K562 (cell line): ENCODE measurements at regions not wholly inside any gene's neighbourhood (a gene's known extent, or its start where the extent isn't known, plus 50 kb on each side); places are given as distances from the start of the nearest gene placed in this dataset.

ENCODE experiments used
- ATAC-seq: fragments of 200-7000 bp; cut with Tn5 transposase; 3 replicates; pipeline ENCODE4 v1.9.1; 2020; ENCODE audit warnings: moderate library complexity
- BruUV-seq: library from RNA; stranded (reverse); fragments of 400-500 nt; replicated peaks from 2 replicates; lab custom pipeline; 2021; lab: Mats Ljungman, UMichigan
- CTCF ChIA-PET: fragments of 300-600 bp; formaldehyde crosslinking; extraction: SDS; loops from one replicate; lab custom pipeline; 2021; ENCODE audit warnings: low intra/inter-chr PET ratio; lab: Yijun Ruan, JAX
- POLR2A ChIA-PET: fragments of 300-600, 350-650 bp; sonication (Branson Sonifier 250); formaldehyde crosslinking; extraction: SDS; loops from one replicate; lab custom pipeline; 2021; ENCODE audit warnings: antibody characterized with exemption, inconsistent platforms; lab: Yijun Ruan, JAX
- DNase-seq, 4 experiments: peaks; one replicate each; pipeline versions ENCODE4 v3.0.0 to v3.0.0-alpha.2; 2011 to 2018; ENCODE audit warnings: low spot score in 3 of 4, mixed read lengths in 3 of 4; ENCODE audit errors: extremely low read depth in 1 of 4
- FAIRE-seq: peaks from 2 replicates; lab custom pipeline; 2011; peaks lifted over from hg19 to GRCh38; lab: Jason Lieb, UNC
- H2AFZ ChIP-seq: 2 replicates; pipeline ENCODE4 v1.6.0; 2011; ENCODE audit warnings: low read depth, low read length, control low read depth, inconsistent platforms
- H3K27ac ChIP-seq: fragments of 200-600 bp; 3 replicates; pipeline ENCODE4 v1.8.0; 2011; ENCODE audit warnings: low read depth, mild to moderate bottlenecking, control low read depth, inconsistent platforms, low read length, moderate library complexity, mixed read lengths; ENCODE audit errors: extremely low read depth
- H3K27me3 ChIP-seq, 2 experiments: fragments of 300-600 bp in 1 of 2; 2 replicates in 1 of 2; 3 replicates in 1 of 2; pipeline versions ENCODE4 v1.6.0 to v1.8.0; 2011; ENCODE audit warnings: inconsistent platforms in 2 of 2, low read length in 2 of 2, mild to moderate bottlenecking in 1 of 2, mixed read lengths in 1 of 2, moderate library complexity in 1 of 2; ENCODE audit not compliant: control insufficient read depth in 2 of 2, insufficient read depth in 2 of 2
- H3K36me3 ChIP-seq: fragments of 300-600 bp; 3 replicates; pipeline ENCODE4 v1.8.0; 2011; ENCODE audit warnings: mild to moderate bottlenecking, low read length, inconsistent platforms; ENCODE audit not compliant: control insufficient read depth, insufficient read depth
- H3K4me1 ChIP-seq, 2 experiments: fragments of 200-600 bp in 1 of 2; replicated peaks in 1 of 2; 2 replicates in 1 of 2; 3 replicates in 1 of 2; pipeline versions ENCODE4 v1.5.1 to v1.8.0; 2011; ENCODE audit warnings: inconsistent platforms in 2 of 2, low read length in 2 of 2, mild to moderate bottlenecking in 1 of 2, mixed read lengths in 1 of 2, moderate library complexity in 1 of 2; ENCODE audit not compliant: control insufficient read depth in 2 of 2, insufficient read depth in 2 of 2
- H3K4me2 ChIP-seq: 2 replicates; pipeline ENCODE4 v1.6.1; 2011; ENCODE audit warnings: low read length, control low read depth, inconsistent platforms, mixed read lengths; ENCODE audit not compliant: insufficient read depth
- H3K4me3 ChIP-seq: fragments of 200-600 bp; sonication (generic), shearing (Covaris generic); 2 replicates; pipeline ENCODE4 v1.5.1; 2016; ENCODE audit warnings: control low read depth, inconsistent platforms
- H3K79me2 ChIP-seq: fragments of 200-600 bp; 3 replicates; pipeline ENCODE4 v1.8.0; 2011; ENCODE audit warnings: low read length, inconsistent platforms; ENCODE audit not compliant: control insufficient read depth, insufficient read depth
- H3K9ac ChIP-seq, 2 experiments: 2 replicates each; pipeline versions ENCODE4 v1.6.0 to v1.6.1; 2011; ENCODE audit warnings: low read depth in 2 of 2, low read length in 2 of 2, control low read depth in 1 of 2, inconsistent platforms in 1 of 2, mild to moderate bottlenecking in 1 of 2, mixed read lengths in 1 of 2; ENCODE audit not compliant: insufficient read depth in 1 of 2
- H3K9me1 ChIP-seq: one replicate; pipeline ENCODE4 v1.6.0; 2011; ENCODE audit warnings: inconsistent platforms, mild to moderate bottlenecking, low read length, moderate library complexity; ENCODE audit not compliant: control insufficient read depth, insufficient read depth
- H3K9me3 ChIP-seq: replicated peaks from 2 replicates; pipeline ENCODE4 v1.5.1; 2011; ENCODE audit warnings: low read depth, low read length, inconsistent platforms; ENCODE audit not compliant: control insufficient read depth, insufficient read depth
- H4K20me1 ChIP-seq: replicated peaks from 2 replicates; pipeline ENCODE4 v1.6.1; 2011; ENCODE audit warnings: low read length, inconsistent platforms, mixed read lengths; ENCODE audit not compliant: control insufficient read depth, insufficient read depth
- EP400 ChIP-seq: fragments of 450-650 bp; IDR thresholded peaks from 2 replicates; pipeline ENCODE4 v1.6.1; 2017; ENCODE audit warnings: antibody characterized with exemption, mild to moderate bottlenecking, moderate library complexity
- GTF2B ChIP-seq: IDR thresholded peaks from 2 replicates; pipeline ENCODE4 v1.6.1; 2011; ENCODE audit not compliant: insufficient read length; ENCODE audit errors: extremely low read depth
- NUFIP1 ChIP-seq: fragments of 450-650 bp; IDR thresholded peaks from 2 replicates; pipeline ENCODE4 v1.6.1; 2018; ENCODE audit not compliant: partially characterized antibody
- RBBP5 ChIP-seq: fragments of 200-600 bp; sonication (generic); IDR thresholded peaks from 2 replicates; pipeline ENCODE4 v1.6.1; 2012; ENCODE audit warnings: borderline replicate concordance, mild to moderate bottlenecking, low read length, control low read depth, inconsistent platforms; ENCODE audit not compliant: insufficient read depth, poor library complexity, severe bottlenecking
- RBM14 ChIP-seq: fragments of 200-400 bp; formaldehyde crosslinking; IDR thresholded peaks from 2 replicates; pipeline ENCODE4 v1.6.1; 2018; ENCODE audit warnings: low read depth, mild to moderate bottlenecking, low read length, moderate library complexity, borderline replicate concordance; ENCODE audit not compliant: insufficient read depth
- ZNF134 ChIP-seq: fragments of 250-450 bp; sonication (Bioruptor Pico); conservative IDR thresholded peaks from 2 replicates; pipeline ENCODE4 v1.4.0; 2020
- ZNF217 ChIP-seq: sonication (generic); formaldehyde crosslinking; IDR thresholded peaks from 2 replicates; pipeline ENCODE4 v1.8.0; 2022; ENCODE audit warnings: mild to moderate bottlenecking, missing genetic modification reagents
- ZNF311 ChIP-seq: fragments of 250-450 bp; sonication (Bioruptor Pico); IDR thresholded peaks from 2 replicates; pipeline ENCODE4 v1.4.0; 2020; ENCODE audit warnings: mild to moderate bottlenecking, moderate library complexity
- ZNF444 ChIP-seq: fragments of 250-450 bp; sonication (Bioruptor Pico); IDR thresholded peaks from 2 replicates; pipeline ENCODE4 v1.4.0; 2020; ENCODE audit warnings: mild to moderate bottlenecking, moderate library complexity
- ZNF589 ChIP-seq: fragments of 200-800 bp; sonication (Bioruptor generic); IDR thresholded peaks from 2 replicates; pipeline ENCODE4 v1.6.1; 2016; ENCODE audit warnings: low read depth, missing genetic modification characterization, missing compliant biosample characterization
- WGBS: fragments of 100-300 bp; shearing (Covaris generic); methylation state at CpG from one replicate; pipeline ENCODE4 v1.1.6; 2016; ENCODE audit warnings: low coverage, mixed read lengths; ENCODE audit not compliant: insufficient coverage; ENCODE audit errors: missing lambda C conversion rate; 5-methylcytosine and 5-hydroxymethylcytosine counted together
- in situ Hi-C: fragments of 300-500 bp; cut with MboI; formaldehyde crosslinking; loops from 4 replicates; pipeline ENCODE4 v1.15.0; 2018; ENCODE audit warnings: inconsistent platforms, mixed read lengths
- intact Hi-C: fragments of 100-400 bp; cut with micrococcal nuclease; formaldehyde crosslinking; loops from 2 replicates; pipeline ENCODE4 v1.14.2; 2022
- TF ChIP-seq, protein P1 (sequence below): fragments of 450-650 bp; IDR thresholded peaks from 2 replicates; pipeline ENCODE4 v1.6.1; 2016; ENCODE audit warnings: low read depth
- TF ChIP-seq, protein P2 (sequence below): fragments of 450-650 bp; IDR thresholded peaks from 2 replicates; pipeline ENCODE4 v1.6.1; 2016; ENCODE audit warnings: low read depth, mild to moderate bottlenecking, moderate library complexity

DNA sequence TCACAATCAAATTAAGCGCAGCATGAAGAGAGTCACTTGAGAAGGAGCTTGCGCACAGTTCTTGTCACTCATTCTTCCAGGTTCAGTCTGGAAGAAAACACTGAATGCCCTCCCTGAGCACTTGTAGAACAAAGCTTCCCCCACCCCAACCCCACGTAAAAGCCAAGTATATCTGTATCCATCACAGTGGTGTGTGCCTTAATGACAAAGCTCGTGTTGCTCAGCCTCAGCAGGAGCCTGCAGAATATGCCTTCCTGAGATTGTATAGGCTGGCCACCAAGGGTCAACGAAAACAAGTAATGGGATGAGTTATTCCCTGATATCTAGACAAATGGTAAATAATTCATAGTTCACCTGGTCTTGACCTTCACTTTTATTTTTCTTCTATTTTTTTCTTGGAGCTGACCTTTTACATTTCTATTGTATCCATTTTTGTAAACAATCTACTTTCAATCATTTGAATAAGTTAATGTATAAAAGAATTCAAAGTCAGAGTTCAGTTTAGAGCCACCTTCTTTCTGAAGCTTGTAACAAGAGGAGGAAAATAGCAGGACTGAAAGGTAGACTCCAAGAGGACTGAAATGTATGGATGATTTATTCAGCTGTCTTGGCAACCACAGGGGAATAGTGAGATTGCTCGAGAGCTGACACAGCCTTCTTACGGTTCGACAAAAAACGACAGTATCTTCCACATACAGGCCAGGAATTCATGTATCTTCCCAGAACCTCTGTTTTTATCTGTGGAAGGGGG, 405.5 kb upstream of the TPM1 start:
- POLR2A ChIA-PET: no interaction called here
- H3K4me2 ChIP-seq: no peak overlapping the region
- H4K20me1 ChIP-seq: no peaks in the 10 kb centered on the region
- BruUV-seq: no TSS peak
- intact Hi-C loops (no loop called here), in situ Hi-C loops (no loop called here)
- FAIRE-seq (no peak), ATAC-seq (no peak), DNase-seq (no peak)
- H3K9me3 ChIP-seq: no peaks in the 10 kb centered on the region
- H3K4me3 ChIP-seq: no peak overlapping the region
- no peaks in the 10 kb centered on the region for H3K9me1 ChIP-seq
- no peak overlapping the region for H3K9ac ChIP-seq
- H3K27ac ChIP-seq: no peak overlapping the region
- CTCF ChIA-PET: no interaction called here
- H3K79me2 ChIP-seq: no peaks in the 10 kb centered on the region
- no peaks in the 10 kb centered on the region for H3K36me3 ChIP-seq
- H2AFZ ChIP-seq: no peak overlapping the region
- peaks cover 0 to 13% of the 10 kb centered on the region in 2 experiments; a peak in 2 of 5 replicates for H3K27me3 ChIP-seq
- H3K4me1 ChIP-seq: no peaks in the 10 kb centered on the region
- whole genome bisulfite sequencing: 5% methylated on average over 9 of the region's 9 CpGs
- TF ChIP-seq, protein P1, sequence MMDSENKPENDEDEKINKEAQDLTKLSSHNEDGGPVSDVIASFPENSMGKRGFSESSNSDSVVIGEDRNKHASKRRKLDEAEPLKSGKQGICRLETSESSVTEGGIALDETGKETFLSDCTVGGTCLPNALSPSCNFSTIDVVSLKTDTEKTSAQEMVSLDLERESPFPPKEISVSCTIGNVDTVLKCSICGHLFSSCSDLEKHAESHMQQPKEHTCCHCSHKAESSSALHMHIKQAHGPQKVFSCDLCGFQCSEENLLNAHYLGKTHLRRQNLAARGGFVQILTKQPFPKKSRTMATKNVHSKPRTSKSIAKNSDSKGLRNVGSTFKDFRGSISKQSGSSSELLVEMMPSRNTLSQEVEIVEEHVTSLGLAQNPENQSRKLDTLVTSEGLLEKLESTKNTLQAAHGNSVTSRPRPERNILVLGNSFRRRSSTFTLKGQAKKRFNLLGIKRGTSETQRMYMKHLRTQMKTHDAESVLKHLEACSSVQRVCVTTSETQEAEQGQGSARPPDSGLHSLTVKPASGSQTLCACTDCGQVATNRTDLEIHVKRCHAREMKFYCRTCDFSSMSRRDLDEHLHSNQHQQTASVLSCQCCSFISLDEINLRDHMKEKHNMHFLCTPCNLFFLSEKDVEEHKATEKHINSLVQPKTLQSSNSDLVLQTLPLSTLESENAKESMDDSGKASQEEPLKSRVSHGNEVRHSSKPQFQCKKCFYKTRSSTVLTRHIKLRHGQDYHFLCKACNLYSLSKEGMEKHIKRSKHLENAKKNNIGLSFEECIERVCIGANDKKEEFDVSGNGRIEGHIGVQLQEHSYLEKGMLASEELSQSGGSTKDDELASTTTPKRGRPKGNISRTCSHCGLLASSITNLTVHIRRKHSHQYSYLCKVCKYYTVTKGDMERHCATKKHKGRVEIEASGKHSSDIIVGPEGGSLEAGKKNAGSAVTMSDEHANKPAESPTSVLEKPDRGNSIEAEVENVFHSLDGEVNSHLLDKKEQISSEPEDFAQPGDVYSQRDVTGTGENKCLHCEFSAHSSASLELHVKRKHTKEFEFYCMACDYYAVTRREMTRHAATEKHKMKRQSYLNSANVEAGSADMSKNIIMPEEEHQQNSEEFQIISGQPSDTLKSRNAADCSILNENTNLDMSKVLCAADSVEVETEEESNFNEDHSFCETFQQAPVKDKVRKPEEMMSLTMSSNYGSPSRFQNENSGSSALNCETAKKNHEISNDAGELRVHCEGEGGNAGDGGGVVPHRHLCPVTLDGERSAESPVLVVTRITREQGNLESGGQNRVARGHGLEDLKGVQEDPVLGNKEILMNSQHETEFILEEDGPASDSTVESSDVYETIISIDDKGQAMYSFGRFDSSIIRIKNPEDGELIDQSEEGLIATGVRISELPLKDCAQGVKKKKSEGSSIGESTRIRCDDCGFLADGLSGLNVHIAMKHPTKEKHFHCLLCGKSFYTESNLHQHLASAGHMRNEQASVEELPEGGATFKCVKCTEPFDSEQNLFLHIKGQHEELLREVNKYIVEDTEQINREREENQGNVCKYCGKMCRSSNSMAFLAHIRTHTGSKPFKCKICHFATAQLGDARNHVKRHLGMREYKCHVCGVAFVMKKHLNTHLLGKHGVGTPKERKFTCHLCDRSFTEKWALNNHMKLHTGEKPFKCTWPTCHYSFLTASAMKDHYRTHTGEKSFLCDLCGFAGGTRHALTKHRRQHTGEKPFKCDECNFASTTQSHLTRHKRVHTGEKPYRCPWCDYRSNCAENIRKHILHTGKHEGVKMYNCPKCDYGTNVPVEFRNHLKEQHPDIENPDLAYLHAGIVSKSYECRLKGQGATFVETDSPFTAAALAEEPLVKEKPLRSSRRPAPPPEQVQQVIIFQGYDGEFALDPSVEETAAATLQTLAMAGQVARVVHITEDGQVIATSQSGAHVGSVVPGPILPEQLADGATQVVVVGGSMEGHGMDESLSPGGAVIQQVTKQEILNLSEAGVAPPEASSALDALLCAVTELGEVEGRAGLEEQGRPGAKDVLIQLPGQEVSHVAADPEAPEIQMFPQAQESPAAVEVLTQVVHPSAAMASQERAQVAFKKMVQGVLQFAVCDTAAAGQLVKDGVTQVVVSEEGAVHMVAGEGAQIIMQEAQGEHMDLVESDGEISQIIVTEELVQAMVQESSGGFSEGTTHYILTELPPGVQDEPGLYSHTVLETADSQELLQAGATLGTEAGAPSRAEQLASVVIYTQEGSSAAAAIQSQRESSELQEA: no peak
- TF ChIP-seq ZNF311 (CRISPR knock-in tag): no peak
- TF ChIP-seq, protein P2, sequence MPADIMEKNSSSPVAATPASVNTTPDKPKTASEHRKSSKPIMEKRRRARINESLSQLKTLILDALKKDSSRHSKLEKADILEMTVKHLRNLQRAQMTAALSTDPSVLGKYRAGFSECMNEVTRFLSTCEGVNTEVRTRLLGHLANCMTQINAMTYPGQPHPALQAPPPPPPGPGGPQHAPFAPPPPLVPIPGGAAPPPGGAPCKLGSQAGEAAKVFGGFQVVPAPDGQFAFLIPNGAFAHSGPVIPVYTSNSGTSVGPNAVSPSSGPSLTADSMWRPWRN: no peak
- TF ChIP-seq ZNF444 (CRISPR knock-in tag): no peak
- TF ChIP-seq ZNF134 (CRISPR knock-in tag): no peak
- TF ChIP-seq ZNF217 (CRISPR knock-in tag): no peak
- TF ChIP-seq ZNF589 (CRISPR knock-in tag): no peak
- TF ChIP-seq RBBP5: no peak
- TF ChIP-seq RBM14: no peak
- TF ChIP-seq EP400: no peak
- no peak for TF ChIP-seq NUFIP1
- TF ChIP-seq GTF2B: no peak
